GM21423 (cell line): ENCODE measurements at regions not wholly inside any gene's neighbourhood (a gene's known extent, or its start where the extent isn't known, plus 50 kb on each side); places are given as distances from the start of the nearest gene placed in this dataset.

Source experiments
- ATAC-seq: cut with Tn5 transposase; IDR thresholded peaks from one replicate; pipeline ENCODE4 v1.9.1; 2021; ENCODE audit warnings: mild to moderate bottlenecking, moderate library complexity; ENCODE audit not compliant: unreplicated experiment

DNA sequence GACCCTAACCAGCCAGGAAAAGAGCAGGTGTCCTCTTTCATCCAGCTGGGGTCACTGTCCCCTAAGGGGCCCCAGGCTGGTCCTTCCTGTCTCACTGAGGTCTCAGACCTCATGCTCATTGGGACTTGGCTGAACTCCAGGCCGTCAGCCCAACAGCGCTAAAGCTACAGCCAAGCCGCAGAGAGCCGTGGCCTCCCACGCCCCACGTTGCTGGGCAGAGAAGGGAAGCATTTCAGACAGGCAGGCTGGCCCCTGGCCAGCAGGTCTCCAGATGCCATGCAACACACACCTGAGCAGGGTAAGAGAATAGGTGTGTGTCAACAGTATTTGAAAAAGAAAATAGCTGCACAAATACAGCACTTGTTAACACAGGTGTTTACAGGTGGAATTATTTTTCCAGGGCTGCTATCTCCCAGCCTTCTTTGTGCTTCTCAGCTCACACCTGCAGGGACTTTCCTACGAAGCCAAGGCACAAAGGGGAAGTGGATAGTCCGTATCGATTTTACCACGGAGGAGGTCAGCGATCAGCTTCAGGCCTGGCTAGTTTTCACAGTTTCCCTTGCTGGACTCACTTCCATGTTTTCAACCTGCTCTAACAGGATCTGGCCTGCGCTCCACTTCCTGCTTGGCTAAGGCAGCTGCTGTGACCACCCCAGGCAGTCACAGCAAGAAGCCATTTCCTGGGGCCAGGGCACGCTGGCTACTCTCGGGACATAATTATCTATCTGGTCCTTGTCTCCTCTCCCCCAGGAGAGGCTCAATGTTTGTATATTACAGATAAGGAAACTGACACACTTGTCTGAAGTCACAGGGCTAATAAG is 156.1 kb upstream of the ID2 start:
- ATAC-seq: peak; percentile 73

DNA sequence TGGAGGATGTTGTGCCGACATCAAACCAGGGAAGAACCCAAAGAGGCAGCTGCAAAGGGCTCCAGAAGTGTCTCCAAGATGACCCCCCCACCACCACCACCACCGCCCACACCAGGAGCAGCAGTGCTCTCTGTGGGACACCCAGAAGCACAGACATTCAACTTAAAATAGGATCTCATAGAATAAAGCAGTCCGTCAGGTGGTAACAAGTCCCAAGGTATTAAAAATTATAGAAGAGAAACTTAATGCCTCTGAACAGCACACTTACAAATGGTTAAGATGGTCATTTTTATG is 155.5 kb upstream of the ID2 start:
- ATAC-seq: no peak

DNA sequence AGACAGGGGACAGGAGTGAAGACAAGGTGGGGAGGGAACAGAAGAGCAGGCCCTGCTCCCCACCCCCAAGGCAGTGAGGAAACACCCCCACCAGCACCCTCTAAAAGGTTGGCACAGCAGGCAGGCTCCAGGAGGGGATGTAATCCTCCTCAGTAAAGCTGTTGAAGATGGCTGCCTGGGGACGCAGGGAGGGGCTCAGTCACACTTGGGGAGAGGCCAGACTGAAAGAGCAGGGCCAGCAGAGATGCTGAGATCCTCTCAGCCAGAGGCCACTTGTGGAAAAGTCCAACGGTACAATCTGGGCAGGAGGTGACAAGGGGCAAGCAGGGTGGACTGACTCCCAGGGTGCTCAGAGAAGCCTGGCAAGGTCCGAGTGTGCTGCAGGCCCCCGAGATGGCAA is 154.8 kb upstream of the ID2 start:
- ATAC-seq: no peak

DNA sequence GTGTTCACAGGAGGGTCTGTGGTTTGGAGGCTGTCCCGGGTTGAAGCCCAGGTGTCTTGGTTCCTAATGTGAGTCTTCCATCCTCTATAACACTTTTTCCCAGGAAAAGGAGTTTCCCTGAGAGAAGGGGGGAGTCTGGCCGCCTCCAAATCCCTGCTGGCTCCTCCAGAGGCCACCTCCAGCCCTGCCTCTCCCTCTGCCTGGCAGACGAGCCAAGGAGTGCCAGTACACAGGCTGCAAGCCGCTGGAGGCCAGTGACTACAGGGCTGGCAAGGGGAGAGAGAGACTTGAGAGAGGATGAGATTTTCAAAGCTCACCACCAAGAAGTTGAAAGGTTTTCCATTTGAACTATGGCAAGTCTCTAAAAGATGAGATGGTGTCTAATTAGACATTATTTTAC is 154.2 kb upstream of the ID2 start:
- no peak for ATAC-seq

DNA sequence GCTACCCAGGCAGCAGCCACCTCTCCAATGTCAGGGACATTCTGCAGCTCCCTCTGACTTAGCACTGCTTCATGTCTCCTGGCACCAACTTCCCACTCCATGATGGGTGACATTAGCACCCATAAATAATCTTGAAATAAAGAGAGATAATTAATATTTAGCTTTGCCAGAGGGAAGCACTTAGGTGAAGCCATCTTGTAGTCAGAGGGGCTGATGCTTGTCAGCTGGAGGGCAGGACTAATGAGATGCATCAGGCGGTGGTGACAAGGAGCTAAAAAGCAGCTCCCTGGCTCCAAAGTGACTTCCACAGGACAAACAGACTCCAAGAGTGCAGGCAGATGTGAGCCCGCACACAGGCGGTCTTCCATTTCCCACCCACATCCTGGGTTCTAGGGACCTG is 153.0 kb upstream of the ID2 start:
- ATAC-seq: no peak

- ATAC-seq: no peak
These were observed 152.1 kb upstream of the ID2 start for GRCh38 chr2:8529706-8530277.

- no peak for ATAC-seq
These were observed 150.4 kb upstream of the ID2 start for GRCh38 chr2:8531481-8531880.

GRCh38 chr2:8532438-8532837 is 149.4 kb upstream of the ID2 start:
- ATAC-seq: no peak

GRCh38 chr2:8533923-8534322 is 147.9 kb upstream of the ID2 start:
- ATAC-seq: no peak

DNA sequence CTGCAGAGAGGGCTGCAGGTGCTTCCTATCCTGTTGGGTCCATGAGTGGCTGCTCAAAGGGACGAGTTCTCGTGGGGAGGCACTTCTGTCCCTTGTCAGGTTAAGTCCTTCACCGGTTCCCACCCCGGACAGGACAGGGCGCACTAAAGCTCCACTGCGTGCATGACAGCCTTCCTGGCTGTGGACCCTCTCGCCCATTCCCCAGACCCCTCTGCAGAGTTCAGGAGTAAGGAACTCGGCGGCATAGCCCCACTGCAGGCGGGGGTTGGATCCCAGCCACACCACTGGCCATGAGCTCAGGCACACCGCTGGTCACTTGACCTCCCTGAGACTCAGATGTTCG is 147.5 kb upstream of the ID2 start:
- no peak for ATAC-seq

DNA sequence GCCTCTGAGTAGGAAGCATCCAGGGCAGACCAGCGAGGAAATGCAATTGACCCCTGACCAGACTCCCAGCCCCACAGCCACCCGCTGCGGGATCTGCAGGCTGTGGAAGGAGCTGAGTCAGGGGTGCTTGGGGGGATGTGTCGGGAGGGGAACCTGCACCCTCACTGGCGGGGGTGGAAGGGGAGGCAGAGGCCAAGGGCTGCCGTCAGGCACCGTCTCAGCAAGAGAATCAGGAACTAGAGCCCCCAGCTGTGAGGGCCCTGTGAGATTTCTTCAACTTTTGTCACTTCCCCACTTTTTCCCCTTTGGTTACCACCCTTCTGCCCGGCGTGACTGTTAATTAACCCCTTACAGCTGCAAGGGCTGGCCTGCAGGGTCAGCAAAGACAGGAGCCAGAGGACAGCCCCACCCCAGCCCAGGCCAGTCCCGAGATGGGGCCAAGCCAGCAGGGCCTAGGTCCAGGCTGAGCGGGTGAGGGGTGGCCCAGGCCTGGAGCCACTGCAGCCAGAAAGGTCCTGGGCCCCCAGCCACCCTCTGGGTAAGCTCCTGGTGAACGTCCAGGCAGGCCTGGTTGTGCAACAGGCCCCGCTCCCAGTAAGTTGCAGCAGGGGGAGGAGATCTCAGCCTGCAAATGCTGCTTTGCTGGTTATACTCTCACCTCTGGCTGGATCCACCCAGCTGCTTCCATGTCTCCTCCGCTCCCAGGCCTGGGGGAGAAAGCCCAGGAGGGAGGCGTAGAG is 147.0 kb upstream of the ID2 start:
- ATAC-seq: no peak

DNA sequence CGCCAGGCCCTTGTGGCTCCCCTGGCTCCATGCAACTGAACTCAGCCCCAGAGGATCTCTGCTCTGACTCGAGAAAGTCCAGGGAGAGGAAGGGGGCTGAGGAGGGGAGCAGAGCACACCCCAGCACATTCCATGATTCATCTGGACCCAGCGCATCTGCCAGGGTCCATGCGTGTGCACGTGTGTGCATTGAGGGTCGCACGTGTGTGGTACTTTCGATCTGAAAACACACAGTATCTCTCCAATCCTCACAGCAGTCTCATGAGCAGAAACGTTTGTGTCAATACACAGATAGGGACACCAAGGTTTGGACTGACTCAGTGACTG is 146.4 kb upstream of the ID2 start:
- ATAC-seq: no peak

DNA sequence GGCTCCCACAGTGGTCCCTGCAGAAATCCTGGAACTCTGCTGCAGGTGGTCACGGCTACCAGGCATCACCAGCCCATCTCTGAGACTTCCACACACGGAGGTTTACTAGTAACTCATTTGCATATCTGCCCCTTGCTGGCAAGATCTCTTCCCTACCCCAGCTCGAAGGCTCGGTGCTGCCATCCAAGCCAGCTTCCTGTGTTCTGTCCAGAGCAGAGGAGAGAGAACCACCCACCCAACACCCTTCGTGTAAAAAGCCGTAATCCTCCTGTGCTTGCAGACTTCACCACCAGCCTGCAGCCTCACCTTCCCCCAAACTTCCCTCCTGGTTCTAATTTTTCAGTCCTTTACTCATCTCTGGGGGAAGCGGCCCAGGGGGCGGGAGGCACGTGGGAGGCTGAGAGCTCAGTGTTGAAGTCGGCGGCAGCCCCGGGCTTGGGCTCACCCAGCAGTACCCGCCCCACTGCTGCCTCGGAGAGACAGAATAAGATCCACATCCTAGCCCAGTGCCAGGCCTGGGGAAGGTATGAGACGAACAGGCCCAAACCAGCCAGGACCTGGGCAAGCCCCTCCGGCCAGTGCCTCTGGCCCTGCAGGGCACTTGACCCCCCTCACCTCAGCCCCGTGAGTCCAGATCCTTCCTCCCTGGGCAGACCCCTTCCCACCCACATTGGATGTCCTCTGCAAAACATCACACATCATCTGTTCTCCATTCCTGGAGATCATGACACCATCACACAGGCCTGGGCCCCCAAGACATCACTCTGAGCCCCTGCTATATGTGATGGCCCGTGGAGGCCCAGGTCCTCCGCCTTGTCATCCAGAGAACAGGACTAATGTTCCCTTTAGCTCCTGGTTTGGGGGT is 145.8 kb upstream of the ID2 start:
- no peak for ATAC-seq

- ATAC-seq: no peak
These were observed 144.9 kb upstream of the ID2 start for GRCh38 chr2:8536686-8537561.

GRCh38 chr2:8537562-8538155 is 144.2 kb upstream of the ID2 start:
- ATAC-seq: no peak

DNA sequence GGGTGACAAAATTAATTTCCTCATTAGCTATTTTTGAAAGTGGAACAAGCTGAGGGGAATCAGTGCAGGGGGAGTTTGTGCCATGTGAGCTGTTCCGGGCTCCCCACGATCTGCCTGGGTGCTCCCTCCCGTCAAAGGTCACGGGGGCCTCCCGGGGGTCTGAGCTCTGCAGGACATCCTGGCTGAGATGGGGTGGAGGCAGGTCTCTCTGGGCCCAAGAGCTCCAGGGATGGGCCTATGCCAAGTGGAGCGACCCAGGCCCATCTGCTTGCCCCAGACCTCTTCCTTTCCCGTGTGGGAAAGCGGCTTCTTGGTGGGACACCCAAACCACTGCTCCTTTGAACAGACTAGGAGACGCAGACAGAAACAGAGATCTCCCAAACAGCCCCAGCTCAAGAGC is 143.3 kb upstream of the ID2 start:
- ATAC-seq: no peak

DNA sequence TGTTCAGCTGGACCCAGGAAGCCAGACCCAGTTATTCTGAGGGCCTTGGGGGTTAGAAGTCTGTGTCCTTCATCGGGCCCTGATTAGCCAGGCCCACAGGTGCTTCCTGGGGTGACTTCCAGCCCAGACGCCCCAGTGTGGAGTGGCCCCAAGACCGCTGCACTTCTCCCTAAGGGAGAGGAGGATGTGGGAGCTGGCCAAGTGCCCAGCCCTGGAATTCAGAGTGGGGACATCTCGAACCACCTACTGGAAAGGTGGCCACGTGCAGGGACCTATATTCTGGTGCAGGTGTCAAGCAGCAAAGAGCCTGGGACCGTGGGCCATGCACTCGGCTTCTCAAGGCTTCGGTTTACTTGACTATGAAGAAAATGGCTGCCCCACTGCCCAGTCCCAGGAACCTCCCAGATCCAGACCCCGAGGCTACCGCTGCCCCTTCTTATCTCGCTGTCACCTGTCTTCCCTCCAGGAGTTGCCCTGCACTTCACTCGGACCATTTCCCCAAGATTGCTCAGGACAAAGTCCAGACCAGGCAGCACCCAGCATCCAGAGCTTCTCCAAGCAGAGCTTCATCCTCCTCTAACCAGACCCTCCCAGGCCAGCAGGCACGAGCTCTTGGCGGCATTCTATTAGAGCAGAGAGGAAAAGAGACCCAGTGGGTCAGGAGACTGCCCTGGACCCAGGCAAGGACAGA is 142.8 kb upstream of the ID2 start:
- ATAC-seq: no peak

- ATAC-seq: no peak
These were observed 141.9 kb upstream of the ID2 start for GRCh38 chr2:8539743-8540551.

- no peak for ATAC-seq
These were observed 141.3 kb upstream of the ID2 start for GRCh38 chr2:8540552-8541055.
